ENCODE measurements at regions not wholly inside any gene's neighbourhood (a gene's known extent, or its start where the extent isn't known, plus 50 kb on each side); places are given as distances from the start of the nearest gene placed in this dataset.

DNA sequence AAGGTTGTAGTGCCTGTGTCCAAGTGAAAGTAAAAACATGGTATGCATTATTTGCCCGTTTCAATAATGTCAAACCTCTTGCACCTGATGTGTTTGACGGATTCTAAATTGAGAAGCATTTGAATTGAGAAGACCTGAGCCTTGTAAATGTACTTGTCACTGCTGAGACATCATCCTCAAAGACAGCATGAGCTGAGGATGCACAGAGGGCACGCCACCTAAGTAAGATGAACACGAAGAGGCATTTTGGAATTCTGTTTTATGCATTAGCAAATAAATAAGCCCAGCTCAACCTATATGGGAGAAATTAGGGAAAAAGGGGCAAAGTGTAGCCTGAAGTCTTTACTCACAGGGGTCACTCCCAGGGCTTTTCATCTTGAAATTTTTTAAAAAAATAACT, 73.8 kb upstream of the SORCS1 start:
- no peak for TF ChIP-seq FOXM1 (IDR thresholded peaks at IDR 0.05; ENCODE audit: borderline replicate concordance)
- TF ChIP-seq NFRKB (IDR thresholded peaks at IDR 0.05): no peak
- no peak for TF ChIP-seq BHLHE40 (IDR thresholded peaks at IDR 0.05; ENCODE audit: borderline replicate concordance)
- no peak for TF ChIP-seq TARDBP (IDR thresholded peaks at IDR 0.05)
- TF ChIP-seq SP1 (IDR thresholded peaks at IDR 0.05): no peak
- no peak for TF ChIP-seq LEF1 (IDR thresholded peaks at IDR 0.05; ENCODE audit: borderline replicate concordance)
- TF ChIP-seq SUZ12 (IDR thresholded peaks at IDR 0.05): no peak
- TF ChIP-seq ARNT (IDR thresholded peaks at IDR 0.05): no peak
- no peak for TF ChIP-seq FOXK2 (IDR thresholded peaks at IDR 0.05)
- TF ChIP-seq ZNF384 (IDR thresholded peaks at IDR 0.05): no peak
- no peak for TF ChIP-seq ELF4 (IDR thresholded peaks at IDR 0.05)
- TF ChIP-seq FOXA1 (IDR thresholded peaks at IDR 0.05): no peak
- no peak for TF ChIP-seq HDGF (IDR thresholded peaks at IDR 0.05; ENCODE audit: borderline replicate concordance)
- TF ChIP-seq, protein P1, sequence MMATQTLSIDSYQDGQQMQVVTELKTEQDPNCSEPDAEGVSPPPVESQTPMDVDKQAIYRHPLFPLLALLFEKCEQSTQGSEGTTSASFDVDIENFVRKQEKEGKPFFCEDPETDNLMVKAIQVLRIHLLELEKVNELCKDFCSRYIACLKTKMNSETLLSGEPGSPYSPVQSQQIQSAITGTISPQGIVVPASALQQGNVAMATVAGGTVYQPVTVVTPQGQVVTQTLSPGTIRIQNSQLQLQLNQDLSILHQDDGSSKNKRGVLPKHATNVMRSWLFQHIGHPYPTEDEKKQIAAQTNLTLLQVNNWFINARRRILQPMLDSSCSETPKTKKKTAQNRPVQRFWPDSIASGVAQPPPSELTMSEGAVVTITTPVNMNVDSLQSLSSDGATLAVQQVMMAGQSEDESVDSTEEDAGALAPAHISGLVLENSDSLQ (IDR thresholded peaks at IDR 0.05): no peak

Measured in HEK293T (cell line).